ENCODE measurements at regions not wholly inside any gene's neighbourhood (a gene's known extent, or its start where the extent isn't known, plus 50 kb on each side); places are given as distances from the start of the nearest gene placed in this dataset.

GRCh38 chr2:212692466-212692865 is 153.9 kb upstream of the ERBB4 start:
- TF ChIP-seq, protein P1, sequence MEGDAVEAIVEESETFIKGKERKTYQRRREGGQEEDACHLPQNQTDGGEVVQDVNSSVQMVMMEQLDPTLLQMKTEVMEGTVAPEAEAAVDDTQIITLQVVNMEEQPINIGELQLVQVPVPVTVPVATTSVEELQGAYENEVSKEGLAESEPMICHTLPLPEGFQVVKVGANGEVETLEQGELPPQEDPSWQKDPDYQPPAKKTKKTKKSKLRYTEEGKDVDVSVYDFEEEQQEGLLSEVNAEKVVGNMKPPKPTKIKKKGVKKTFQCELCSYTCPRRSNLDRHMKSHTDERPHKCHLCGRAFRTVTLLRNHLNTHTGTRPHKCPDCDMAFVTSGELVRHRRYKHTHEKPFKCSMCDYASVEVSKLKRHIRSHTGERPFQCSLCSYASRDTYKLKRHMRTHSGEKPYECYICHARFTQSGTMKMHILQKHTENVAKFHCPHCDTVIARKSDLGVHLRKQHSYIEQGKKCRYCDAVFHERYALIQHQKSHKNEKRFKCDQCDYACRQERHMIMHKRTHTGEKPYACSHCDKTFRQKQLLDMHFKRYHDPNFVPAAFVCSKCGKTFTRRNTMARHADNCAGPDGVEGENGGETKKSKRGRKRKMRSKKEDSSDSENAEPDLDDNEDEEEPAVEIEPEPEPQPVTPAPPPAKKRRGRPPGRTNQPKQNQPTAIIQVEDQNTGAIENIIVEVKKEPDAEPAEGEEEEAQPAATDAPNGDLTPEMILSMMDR (IDR thresholded peaks at IDR 0.05) = no peak
- TF ChIP-seq POLR2A (IDR thresholded peaks at IDR 0.05) = no peak
